ENCODE measurements at regions not wholly inside any gene's neighbourhood (a gene's known extent, or its start where the extent isn't known, plus 50 kb on each side); places are given as distances from the start of the nearest gene placed in this dataset.

DNA sequence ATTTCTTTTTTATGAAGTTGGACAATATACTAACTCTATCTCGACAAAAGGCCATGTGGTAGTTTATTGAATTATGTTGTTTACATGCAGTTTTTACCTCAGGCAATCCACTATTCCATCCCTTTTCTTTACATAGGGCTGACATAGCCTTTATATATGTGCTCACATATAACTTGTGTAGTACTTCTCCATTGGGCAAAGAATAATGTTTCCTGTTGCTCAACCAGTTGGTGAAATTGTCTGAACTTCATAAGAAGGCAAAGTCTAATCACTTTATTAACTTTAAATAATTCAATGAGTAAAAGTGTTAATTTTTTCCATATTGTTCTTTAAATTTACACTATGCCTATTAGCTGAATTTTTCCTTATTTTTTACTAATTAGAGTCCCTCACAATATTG is 1272.1 kb downstream of the EPHA7 start:
- H3K9me3 ChIP-seq = no peaks in the 10 kb centered on the region
- no peak overlapping the region for H3K4me3 ChIP-seq
- H3K27ac ChIP-seq = no peak overlapping the region
- no peaks in the 10 kb centered on the region for H3K27me3 ChIP-seq
- TF ChIP-seq, protein P1, sequence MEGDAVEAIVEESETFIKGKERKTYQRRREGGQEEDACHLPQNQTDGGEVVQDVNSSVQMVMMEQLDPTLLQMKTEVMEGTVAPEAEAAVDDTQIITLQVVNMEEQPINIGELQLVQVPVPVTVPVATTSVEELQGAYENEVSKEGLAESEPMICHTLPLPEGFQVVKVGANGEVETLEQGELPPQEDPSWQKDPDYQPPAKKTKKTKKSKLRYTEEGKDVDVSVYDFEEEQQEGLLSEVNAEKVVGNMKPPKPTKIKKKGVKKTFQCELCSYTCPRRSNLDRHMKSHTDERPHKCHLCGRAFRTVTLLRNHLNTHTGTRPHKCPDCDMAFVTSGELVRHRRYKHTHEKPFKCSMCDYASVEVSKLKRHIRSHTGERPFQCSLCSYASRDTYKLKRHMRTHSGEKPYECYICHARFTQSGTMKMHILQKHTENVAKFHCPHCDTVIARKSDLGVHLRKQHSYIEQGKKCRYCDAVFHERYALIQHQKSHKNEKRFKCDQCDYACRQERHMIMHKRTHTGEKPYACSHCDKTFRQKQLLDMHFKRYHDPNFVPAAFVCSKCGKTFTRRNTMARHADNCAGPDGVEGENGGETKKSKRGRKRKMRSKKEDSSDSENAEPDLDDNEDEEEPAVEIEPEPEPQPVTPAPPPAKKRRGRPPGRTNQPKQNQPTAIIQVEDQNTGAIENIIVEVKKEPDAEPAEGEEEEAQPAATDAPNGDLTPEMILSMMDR (IDR thresholded peaks at IDR 0.05) = no peak
- no peak for DNase-seq
- intact Hi-C loops (cut with DNase I; ENCODE audit: low total_unique reads) = no loop called here
- no peaks in the 10 kb centered on the region for H3K36me3 ChIP-seq
- H3K4me1 ChIP-seq = peaks cover 0 to 27% (median 3%) of the 10 kb centered on the region in 4 donors

DNA sequence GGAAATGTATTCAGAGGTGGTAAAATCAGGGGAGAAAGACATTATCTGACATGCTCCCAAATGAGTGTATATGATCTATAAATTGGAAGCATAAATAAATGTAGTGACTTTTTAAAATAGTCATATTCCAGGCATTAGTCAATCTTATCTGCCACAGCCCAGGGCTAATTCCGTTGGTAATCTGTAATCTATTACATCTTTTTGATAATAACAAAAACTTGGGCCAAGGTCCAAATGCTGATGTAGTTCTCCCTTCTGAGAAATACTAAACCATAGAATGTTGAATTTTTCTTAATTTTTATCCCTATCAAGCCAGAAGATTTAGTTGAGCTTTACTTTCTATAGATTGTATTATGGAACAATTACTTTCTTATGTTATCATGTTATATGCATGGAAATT is 1279.8 kb downstream of the EPHA7 start:
- Histone ChIP-seq H3K4me1 (peaks cover 0 to 25% (median 3%) of the 10 kb centered on the region in 4 donors), H3K9me3 (no peaks in the 10 kb centered on the region), H3K36me3 (no peaks in the 10 kb centered on the region), H3K27ac (no peak overlapping the region), H3K27me3 (no peaks in the 10 kb centered on the region), H3K4me3 (no peak overlapping the region)
- DNase-seq = no peak
- TF ChIP-seq, protein P1 (IDR thresholded peaks at IDR 0.05) = no peak
- intact Hi-C loops (cut with DNase I; ENCODE audit: low total_unique reads) = no loop called here

- intact Hi-C loops (cut with DNase I; ENCODE audit: low total_unique reads) = no loop called here
- Histone ChIP-seq H3K4me1 (no peaks in the 10 kb centered on the region), H3K36me3 (no peaks in the 10 kb centered on the region), H3K4me3 (no peak overlapping the region), H3K27ac (no peak overlapping the region), H3K9me3 (no peaks in the 10 kb centered on the region), H3K27me3 (no peaks in the 10 kb centered on the region)
- DNase-seq = no peak
- TF ChIP-seq, protein P1 (IDR thresholded peaks at IDR 0.05) = no peak
These were observed 1286.4 kb downstream of the EPHA7 start for GRCh38 chr6:92132957-92133356.

DNA sequence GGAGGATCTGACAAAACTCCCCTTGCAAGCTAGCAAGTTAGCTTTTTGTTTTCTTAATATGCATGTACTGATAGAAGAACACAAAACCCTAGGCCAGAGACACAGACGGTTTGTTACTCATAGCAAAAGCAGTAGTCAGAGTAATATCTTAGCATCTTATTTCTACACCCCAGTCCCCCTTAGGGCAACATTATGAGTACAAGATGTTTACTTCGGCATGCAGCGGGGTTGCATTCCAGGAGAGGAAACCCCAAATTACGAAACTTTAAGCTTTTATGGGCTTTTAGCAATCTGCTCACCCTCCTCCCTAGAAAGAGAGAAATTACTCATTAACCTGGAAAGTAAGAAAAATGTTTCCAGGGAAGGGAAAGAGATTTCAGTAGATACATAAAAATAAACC is 1286.9 kb downstream of the EPHA7 start:
- intact Hi-C loops (cut with DNase I; ENCODE audit: low total_unique reads) = no loop called here
- H3K9me3 ChIP-seq = no peaks in the 10 kb centered on the region
- no peak for DNase-seq
- no peaks in the 10 kb centered on the region for H3K36me3 ChIP-seq
- H3K4me3 ChIP-seq = no peak overlapping the region
- no peak overlapping the region for H3K27ac ChIP-seq
- no peaks in the 10 kb centered on the region for H3K4me1 ChIP-seq
- no peaks in the 10 kb centered on the region for H3K27me3 ChIP-seq
- TF ChIP-seq, protein P1 (IDR thresholded peaks at IDR 0.05) = no peak

DNA sequence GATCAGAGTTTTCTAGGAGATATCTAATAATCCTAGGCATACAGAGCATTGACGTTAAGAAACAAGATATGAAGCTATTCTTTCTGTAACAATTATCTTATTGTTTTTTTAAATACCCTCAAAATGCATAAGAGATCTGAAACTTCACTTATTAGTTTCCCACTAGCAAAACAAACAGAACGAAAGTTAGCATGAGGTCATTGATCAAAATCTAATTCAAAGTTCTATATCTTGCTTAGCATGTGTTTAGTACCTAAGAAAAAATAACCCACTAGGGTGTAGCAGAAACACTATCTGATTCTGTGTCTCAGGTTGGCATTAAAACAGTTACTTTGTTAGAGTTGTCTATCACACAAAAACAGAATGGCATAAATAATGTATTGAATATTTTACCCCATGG is 1288.4 kb downstream of the EPHA7 start:
- H3K27me3 ChIP-seq = no peaks in the 10 kb centered on the region
- H3K9me3 ChIP-seq = no peaks in the 10 kb centered on the region
- intact Hi-C loops (cut with DNase I; ENCODE audit: low total_unique reads) = no loop called here
- H3K4me3 ChIP-seq = no peak overlapping the region
- no peaks in the 10 kb centered on the region for H3K36me3 ChIP-seq
- no peak for DNase-seq
- H3K27ac ChIP-seq = no peak overlapping the region
- TF ChIP-seq, protein P1 (IDR thresholded peaks at IDR 0.05) = no peak
- no peaks in the 10 kb centered on the region for H3K4me1 ChIP-seq

GRCh38 chr6:92126983-92127382 is 1292.4 kb downstream of the EPHA7 start:
- no peaks in the 10 kb centered on the region for H3K4me1 ChIP-seq
- no peak for DNase-seq
- TF ChIP-seq, protein P1 (IDR thresholded peaks at IDR 0.05) = no peak
- no peak overlapping the region for H3K27ac ChIP-seq
- intact Hi-C loops (cut with DNase I; ENCODE audit: low total_unique reads) = no loop called here
- no peak overlapping the region for H3K4me3 ChIP-seq
- no peaks in the 10 kb centered on the region for H3K36me3 ChIP-seq
- no peaks in the 10 kb centered on the region for H3K9me3 ChIP-seq
- H3K27me3 ChIP-seq = no peaks in the 10 kb centered on the region
